MM.1S (cell line): ENCODE measurements at regions not wholly inside any gene's neighbourhood (a gene's known extent, or its start where the extent isn't known, plus 50 kb on each side); places are given as distances from the start of the nearest gene placed in this dataset.

Experiments used
- DNase-seq: peaks from one replicate; pipeline ENCODE4 v3.0.0-alpha.2; 2015
- H2AFZ ChIP-seq: fragments of 300-600 bp; sonication (generic); 2 replicates; pipeline ENCODE4 v1.6.0; 2016; ENCODE audit warnings: antibody characterized with exemption, low read length
- H3F3A ChIP-seq: fragments of 300-600 bp; sonication (generic); 2 replicates; pipeline ENCODE4 v1.6.1; 2016; ENCODE audit warnings: mild to moderate bottlenecking, antibody characterized with exemption, low read length, moderate library complexity, mixed read lengths; ENCODE audit not compliant: insufficient read depth
- H3K27ac ChIP-seq: fragments of 300-600 bp; sonication (generic); 2 replicates; pipeline ENCODE4 v1.5.1; 2016; ENCODE audit warnings: mild to moderate bottlenecking, low read length
- H3K27me3 ChIP-seq: fragments of 300-600 bp; sonication (generic); replicated peaks from 2 replicates; pipeline ENCODE4 v1.6.0; 2016; ENCODE audit warnings: low read length; ENCODE audit not compliant: insufficient read depth
- H3K36me3 ChIP-seq: fragments of 300-600 bp; sonication (generic); replicated peaks from 2 replicates; pipeline ENCODE4 v1.6.1; 2016; ENCODE audit warnings: mild to moderate bottlenecking, low read length, mixed read lengths; ENCODE audit not compliant: insufficient read depth
- H3K4me1 ChIP-seq: fragments of 300-600 bp; sonication (generic); 2 replicates; pipeline ENCODE4 v1.6.1; 2016; ENCODE audit warnings: low read length, mixed read lengths
- H3K4me2 ChIP-seq: fragments of 300-600 bp; sonication (generic); 2 replicates; pipeline ENCODE4 v1.6.0; 2016; ENCODE audit warnings: low read depth, low read length
- H3K4me3 ChIP-seq: fragments of 300-600 bp; sonication (generic); 2 replicates; pipeline ENCODE4 v1.5.1; 2016; ENCODE audit warnings: low read length, mixed read lengths
- H3K79me2 ChIP-seq: fragments of 300-600 bp; sonication (generic); 2 replicates; pipeline ENCODE4 v1.6.1; 2016; ENCODE audit warnings: mixed run types, low read length, mixed read lengths
- H3K9ac ChIP-seq: fragments of 300-600 bp; sonication (generic); 2 replicates; pipeline ENCODE4 v1.6.1; 2016; ENCODE audit warnings: low read length, mixed read lengths
- H3K9me2 ChIP-seq: fragments of 300-600 bp; sonication (generic); replicated peaks from 2 replicates; pipeline ENCODE4 v1.6.1; 2016; ENCODE audit warnings: mild to moderate bottlenecking, low read length, mixed read lengths; ENCODE audit not compliant: insufficient read depth
- H3K9me3 ChIP-seq: fragments of 300-600 bp; sonication (generic); replicated peaks from 2 replicates; pipeline ENCODE4 v1.6.1; 2016; ENCODE audit warnings: mild to moderate bottlenecking, low read length, mixed read lengths; ENCODE audit not compliant: insufficient read depth
- H4K20me1 ChIP-seq: fragments of 300-600 bp; sonication (generic); 2 replicates; pipeline ENCODE4 v1.6.1; 2016; ENCODE audit warnings: mild to moderate bottlenecking, low read length, moderate library complexity, mixed read lengths; ENCODE audit not compliant: insufficient read depth
- EZH2 ChIP-seq: fragments of 300-600 bp; sonication (generic); optimal IDR thresholded peaks from 2 replicates; pipeline ENCODE3; 2017; ENCODE audit warnings: low read depth, mild to moderate bottlenecking, antibody characterized with exemption, low read length, mixed read lengths
- EZH2phosphoT487 ChIP-seq: fragments of 300-600 bp; sonication (generic); IDR thresholded peaks from 2 replicates; pipeline ENCODE4 v1.6.1; 2018; ENCODE audit warnings: antibody characterized with exemption, low read length
- TF ChIP-seq, protein P1 (sequence below): fragments of 300-600 bp; sonication (generic); IDR thresholded peaks from 2 replicates; pipeline ENCODE4 v1.5.1; 2016; ENCODE audit warnings: antibody characterized with exemption, low read length, mixed read lengths

DNA sequence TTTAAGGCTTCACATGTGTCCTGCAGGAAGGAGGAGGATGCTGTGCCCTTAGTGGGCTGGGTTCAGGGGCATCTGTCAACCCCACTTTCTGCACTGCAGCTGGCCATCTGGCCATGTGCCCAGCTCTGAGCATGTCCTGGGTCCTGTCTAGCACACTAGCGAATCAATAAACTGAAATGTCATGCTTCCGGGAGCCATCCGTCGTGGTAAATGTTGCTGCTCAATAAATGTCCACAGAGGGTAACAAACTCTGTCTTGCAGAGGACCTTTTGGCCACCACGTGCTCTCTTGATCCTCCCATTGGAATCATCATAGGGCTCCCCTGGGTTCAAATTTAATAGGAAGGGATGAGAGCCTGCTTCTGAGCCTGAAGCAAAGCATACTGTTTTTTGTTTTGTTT is 168.6 kb upstream of the PIRT start:
- no peaks in the 10 kb centered on the region for H3K9me2 ChIP-seq
- no peak overlapping the region for H2AFZ ChIP-seq
- no peak overlapping the region for H3K4me2 ChIP-seq
- H3K4me3 ChIP-seq: no peak overlapping the region
- H3F3A ChIP-seq: no peaks in the 10 kb centered on the region
- no peak for TF ChIP-seq EZH2
- TF ChIP-seq, protein P1, sequence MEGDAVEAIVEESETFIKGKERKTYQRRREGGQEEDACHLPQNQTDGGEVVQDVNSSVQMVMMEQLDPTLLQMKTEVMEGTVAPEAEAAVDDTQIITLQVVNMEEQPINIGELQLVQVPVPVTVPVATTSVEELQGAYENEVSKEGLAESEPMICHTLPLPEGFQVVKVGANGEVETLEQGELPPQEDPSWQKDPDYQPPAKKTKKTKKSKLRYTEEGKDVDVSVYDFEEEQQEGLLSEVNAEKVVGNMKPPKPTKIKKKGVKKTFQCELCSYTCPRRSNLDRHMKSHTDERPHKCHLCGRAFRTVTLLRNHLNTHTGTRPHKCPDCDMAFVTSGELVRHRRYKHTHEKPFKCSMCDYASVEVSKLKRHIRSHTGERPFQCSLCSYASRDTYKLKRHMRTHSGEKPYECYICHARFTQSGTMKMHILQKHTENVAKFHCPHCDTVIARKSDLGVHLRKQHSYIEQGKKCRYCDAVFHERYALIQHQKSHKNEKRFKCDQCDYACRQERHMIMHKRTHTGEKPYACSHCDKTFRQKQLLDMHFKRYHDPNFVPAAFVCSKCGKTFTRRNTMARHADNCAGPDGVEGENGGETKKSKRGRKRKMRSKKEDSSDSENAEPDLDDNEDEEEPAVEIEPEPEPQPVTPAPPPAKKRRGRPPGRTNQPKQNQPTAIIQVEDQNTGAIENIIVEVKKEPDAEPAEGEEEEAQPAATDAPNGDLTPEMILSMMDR: no peak
- TF ChIP-seq EZH2phosphoT487: no peak
- H3K4me1 ChIP-seq: no peaks in the 10 kb centered on the region
- H3K27ac ChIP-seq: no peak overlapping the region
- H3K27me3 ChIP-seq: no peaks in the 10 kb centered on the region
- no peaks in the 10 kb centered on the region for H3K36me3 ChIP-seq
- DNase-seq: no peak
- no peaks in the 10 kb centered on the region for H4K20me1 ChIP-seq
- no peak overlapping the region for H3K9ac ChIP-seq
- no peaks in the 10 kb centered on the region for H3K9me3 ChIP-seq
- H3K79me2 ChIP-seq: no peaks in the 10 kb centered on the region

DNA sequence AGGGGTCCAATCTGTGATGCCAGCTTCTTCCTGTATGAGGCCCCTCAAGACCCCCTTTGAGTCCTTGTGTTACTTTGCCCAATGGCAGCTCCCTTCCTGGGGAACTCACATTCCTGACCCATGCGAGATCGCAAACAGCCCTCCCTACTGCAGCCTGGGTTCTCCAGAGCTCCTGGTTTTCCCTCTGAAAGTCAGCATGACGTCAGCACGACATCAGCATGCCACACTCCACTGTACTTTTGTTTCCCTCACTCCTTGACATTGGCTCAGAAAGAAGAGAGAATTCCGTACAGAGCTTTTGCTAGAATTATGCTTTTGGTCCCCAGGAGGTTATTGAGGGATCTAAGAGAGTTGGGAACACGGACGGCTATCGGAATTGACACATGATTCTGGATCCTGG is 168.1 kb upstream of the PIRT start:
- H3K4me3 ChIP-seq: no peak overlapping the region
- H3K79me2 ChIP-seq: no peaks in the 10 kb centered on the region
- H3F3A ChIP-seq: no peaks in the 10 kb centered on the region
- no peaks in the 10 kb centered on the region for H3K27me3 ChIP-seq
- H3K9ac ChIP-seq: no peak overlapping the region
- H3K9me2 ChIP-seq: no peaks in the 10 kb centered on the region
- H3K27ac ChIP-seq: no peak overlapping the region
- no peaks in the 10 kb centered on the region for H3K9me3 ChIP-seq
- no peaks in the 10 kb centered on the region for H4K20me1 ChIP-seq
- H3K36me3 ChIP-seq: no peaks in the 10 kb centered on the region
- H3K4me2 ChIP-seq: no peak overlapping the region
- TF ChIP-seq, protein P1: no peak
- TF ChIP-seq EZH2phosphoT487 (no peak), EZH2 (no peak)
- H2AFZ ChIP-seq: no peak overlapping the region
- no peak for DNase-seq
- no peaks in the 10 kb centered on the region for H3K4me1 ChIP-seq

DNA sequence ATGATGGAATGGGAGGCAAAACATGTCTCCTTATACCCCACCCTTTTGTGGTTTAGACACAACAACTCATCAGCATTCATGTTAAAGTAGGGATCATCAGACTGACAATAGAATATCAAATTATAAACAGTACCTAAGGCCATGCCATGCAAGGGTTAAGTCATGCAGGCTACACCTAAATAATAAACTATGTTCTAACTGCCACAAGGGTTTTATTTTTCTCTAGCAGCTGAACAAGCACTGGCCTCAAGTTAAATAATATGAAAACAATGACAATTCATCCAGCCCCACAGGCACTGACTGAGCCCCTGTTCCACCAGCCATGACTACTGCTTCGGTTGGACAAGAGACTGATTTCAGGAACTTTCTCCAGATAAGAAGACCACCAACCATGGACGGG is 164.5 kb upstream of the PIRT start:
- Histone ChIP-seq H4K20me1 (no peaks in the 10 kb centered on the region), H3K4me3 (no peak overlapping the region), H3K27me3 (no peaks in the 10 kb centered on the region), H3K4me2 (no peak overlapping the region), H3K79me2 (no peaks in the 10 kb centered on the region), H3K36me3 (no peaks in the 10 kb centered on the region), H2AFZ (no peak overlapping the region), H3K9me3 (no peaks in the 10 kb centered on the region), H3K4me1 (no peaks in the 10 kb centered on the region), H3F3A (no peaks in the 10 kb centered on the region), H3K9me2 (no peaks in the 10 kb centered on the region), H3K9ac (no peak overlapping the region), H3K27ac (no peak overlapping the region)
- DNase-seq: no peak
- TF ChIP-seq, protein P1: no peak
- no peak for TF ChIP-seq EZH2phosphoT487

DNA sequence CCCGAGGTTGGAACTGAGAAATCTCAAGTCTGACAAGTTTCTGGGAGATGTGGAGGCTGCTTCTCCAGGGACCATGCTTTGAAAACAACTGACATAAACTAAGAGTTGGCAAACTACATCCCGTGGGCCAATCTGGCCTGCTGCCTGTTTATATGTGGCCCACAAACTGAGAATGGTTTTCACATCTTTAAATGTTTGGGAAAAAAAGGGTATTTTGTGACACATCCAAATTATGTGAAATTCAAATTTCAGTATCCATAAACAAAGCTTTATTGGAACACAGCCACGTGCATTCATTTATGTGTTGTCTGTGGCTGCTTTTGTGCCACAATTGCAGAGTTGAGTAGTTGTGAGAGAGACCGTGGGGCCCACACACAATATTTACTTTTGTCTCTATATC is 163.8 kb upstream of the PIRT start:
- H3K4me3 ChIP-seq: no peak overlapping the region
- H3K27ac ChIP-seq: no peak overlapping the region
- H4K20me1 ChIP-seq: no peaks in the 10 kb centered on the region
- H3K9me2 ChIP-seq: no peaks in the 10 kb centered on the region
- H2AFZ ChIP-seq: no peak overlapping the region
- H3K4me1 ChIP-seq: no peaks in the 10 kb centered on the region
- TF ChIP-seq, protein P1: no peak
- TF ChIP-seq EZH2 (no peak), EZH2phosphoT487 (no peak)
- no peak overlapping the region for H3K9ac ChIP-seq
- H3K36me3 ChIP-seq: no peaks in the 10 kb centered on the region
- no peaks in the 10 kb centered on the region for H3K9me3 ChIP-seq
- DNase-seq: no peak
- no peak overlapping the region for H3K4me2 ChIP-seq
- H3K79me2 ChIP-seq: no peaks in the 10 kb centered on the region
- H3K27me3 ChIP-seq: no peaks in the 10 kb centered on the region
- H3F3A ChIP-seq: no peaks in the 10 kb centered on the region
